ENCODE measurements at regions not wholly inside any gene's neighbourhood (a gene's known extent, or its start where the extent isn't known, plus 50 kb on each side); places are given as distances from the start of the nearest gene placed in this dataset.

- no peak for TF ChIP-seq EZH2 (IDR thresholded peaks at IDR 0.05; ENCODE audit: borderline replicate concordance)
- no peak for TF ChIP-seq EZH2phosphoT487 (IDR thresholded peaks at IDR 0.05; ENCODE audit: low read depth, severe bottlenecking, unreplicated experiment)
- TF ChIP-seq CTCF (IDR thresholded peaks at IDR 0.05; ENCODE audit: poor library complexity) = no peak
These were observed 100.0 kb upstream of the CITED2 start for GRCh38 chr6:139474145-139475108.

Measured in hepatocyte (in vitro differentiated cells).